ENCODE measurements at regions not wholly inside any gene's neighbourhood (a gene's known extent, or its start where the extent isn't known, plus 50 kb on each side); places are given as distances from the start of the nearest gene placed in this dataset.

DNA sequence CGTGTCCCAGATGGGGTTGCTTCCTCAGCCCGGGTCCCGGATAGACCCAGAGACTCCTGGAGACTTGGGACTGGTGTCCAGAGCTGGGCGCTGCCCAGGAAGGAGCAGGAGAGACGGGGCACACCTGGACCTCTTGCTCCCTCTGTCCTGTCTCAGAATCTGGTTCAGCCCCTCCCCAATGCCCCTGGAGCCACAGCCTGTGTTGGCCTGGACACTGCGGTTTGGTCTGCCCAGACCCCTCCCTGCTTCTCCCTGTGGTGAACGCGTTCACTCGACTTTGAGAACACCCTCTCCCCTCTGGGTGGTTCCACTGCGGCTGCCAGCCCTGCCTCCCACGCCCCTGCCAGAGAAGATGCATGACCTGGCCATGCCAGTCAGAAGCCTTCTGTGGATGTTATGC is 111.1 kb downstream of the HMX1 start:
- no peak for TF ChIP-seq SIN3A (IDR thresholded peaks at IDR 0.05; ENCODE audit: borderline replicate concordance, insufficient read depth, low read length)
- TF ChIP-seq POLR2AphosphoS5 (IDR thresholded peaks at IDR 0.05; ENCODE audit: low read depth, low read length) = no peak
- TF ChIP-seq TAF1 (IDR thresholded peaks at IDR 0.05; ENCODE audit: borderline replicate concordance, insufficient read depth, low read length) = no peak
- TF ChIP-seq, protein P1, sequence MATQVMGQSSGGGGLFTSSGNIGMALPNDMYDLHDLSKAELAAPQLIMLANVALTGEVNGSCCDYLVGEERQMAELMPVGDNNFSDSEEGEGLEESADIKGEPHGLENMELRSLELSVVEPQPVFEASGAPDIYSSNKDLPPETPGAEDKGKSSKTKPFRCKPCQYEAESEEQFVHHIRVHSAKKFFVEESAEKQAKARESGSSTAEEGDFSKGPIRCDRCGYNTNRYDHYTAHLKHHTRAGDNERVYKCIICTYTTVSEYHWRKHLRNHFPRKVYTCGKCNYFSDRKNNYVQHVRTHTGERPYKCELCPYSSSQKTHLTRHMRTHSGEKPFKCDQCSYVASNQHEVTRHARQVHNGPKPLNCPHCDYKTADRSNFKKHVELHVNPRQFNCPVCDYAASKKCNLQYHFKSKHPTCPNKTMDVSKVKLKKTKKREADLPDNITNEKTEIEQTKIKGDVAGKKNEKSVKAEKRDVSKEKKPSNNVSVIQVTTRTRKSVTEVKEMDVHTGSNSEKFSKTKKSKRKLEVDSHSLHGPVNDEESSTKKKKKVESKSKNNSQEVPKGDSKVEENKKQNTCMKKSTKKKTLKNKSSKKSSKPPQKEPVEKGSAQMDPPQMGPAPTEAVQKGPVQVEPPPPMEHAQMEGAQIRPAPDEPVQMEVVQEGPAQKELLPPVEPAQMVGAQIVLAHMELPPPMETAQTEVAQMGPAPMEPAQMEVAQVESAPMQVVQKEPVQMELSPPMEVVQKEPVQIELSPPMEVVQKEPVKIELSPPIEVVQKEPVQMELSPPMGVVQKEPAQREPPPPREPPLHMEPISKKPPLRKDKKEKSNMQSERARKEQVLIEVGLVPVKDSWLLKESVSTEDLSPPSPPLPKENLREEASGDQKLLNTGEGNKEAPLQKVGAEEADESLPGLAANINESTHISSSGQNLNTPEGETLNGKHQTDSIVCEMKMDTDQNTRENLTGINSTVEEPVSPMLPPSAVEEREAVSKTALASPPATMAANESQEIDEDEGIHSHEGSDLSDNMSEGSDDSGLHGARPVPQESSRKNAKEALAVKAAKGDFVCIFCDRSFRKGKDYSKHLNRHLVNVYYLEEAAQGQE (IDR thresholded peaks at IDR 0.05; ENCODE audit: insufficient read depth in 1 of 2, low read depth in 2 of 2, low read length in 2 of 2) = no peak
- no peak for TF ChIP-seq FOXP2 (optimal IDR thresholded peaks at IDR 0.05; ENCODE audit: borderline replicate concordance, extremely low read depth, extremely low read length, insufficient read depth)

Measured in PFSK-1 (cell line).